ENCODE measurements at regions not wholly inside any gene's neighbourhood (a gene's known extent, or its start where the extent isn't known, plus 50 kb on each side); places are given as distances from the start of the nearest gene placed in this dataset.

DNA sequence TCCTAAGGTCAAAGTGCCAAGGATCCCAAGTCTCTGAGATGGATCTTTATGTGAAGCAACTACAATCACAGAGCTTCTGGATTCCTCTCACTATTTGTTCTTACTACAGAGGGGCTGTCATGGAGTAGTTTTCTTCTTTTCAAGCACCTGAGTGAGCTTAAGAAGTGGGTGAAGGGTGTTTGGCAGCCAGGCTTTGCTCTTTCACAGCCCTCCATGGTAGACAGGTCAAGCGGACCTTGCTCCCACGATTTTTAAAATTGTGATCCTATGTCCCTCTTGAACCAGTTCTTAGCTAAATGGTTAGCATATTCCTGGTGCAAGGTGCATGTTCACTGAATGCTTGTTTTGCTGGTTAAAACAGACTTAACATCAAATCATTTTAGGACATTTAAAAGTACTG is 332.2 kb downstream of the GADD45G start:
- no peak overlapping the region for H3K4me3 ChIP-seq (replicated peaks; ENCODE audit: low read depth, low read length)

DNA sequence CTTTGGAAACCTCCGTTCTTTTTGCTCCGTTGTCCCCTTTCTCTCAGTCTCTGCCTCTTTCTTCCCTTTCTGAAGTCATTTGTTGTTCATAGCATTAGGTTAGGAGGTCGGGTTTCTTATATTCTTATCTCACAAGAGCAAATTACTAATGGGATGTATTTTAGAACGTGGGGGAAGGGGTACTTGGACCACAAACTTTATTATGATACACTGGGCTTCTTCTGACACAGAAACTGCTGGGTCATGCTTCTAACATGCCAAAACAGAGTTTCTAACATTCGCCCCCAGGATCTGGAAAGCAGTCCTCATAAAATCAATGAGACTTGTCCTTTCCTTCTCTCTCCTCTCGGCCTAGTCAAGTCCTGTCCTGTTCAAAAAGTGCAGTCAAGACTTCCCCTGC is 334.4 kb downstream of the GADD45G start:
- DNase-seq (ENCODE audit: low read depth): no peak
- H3K4me3 ChIP-seq (replicated peaks; ENCODE audit: low read depth, low read length): no peak overlapping the region
- TF ChIP-seq, protein P1, sequence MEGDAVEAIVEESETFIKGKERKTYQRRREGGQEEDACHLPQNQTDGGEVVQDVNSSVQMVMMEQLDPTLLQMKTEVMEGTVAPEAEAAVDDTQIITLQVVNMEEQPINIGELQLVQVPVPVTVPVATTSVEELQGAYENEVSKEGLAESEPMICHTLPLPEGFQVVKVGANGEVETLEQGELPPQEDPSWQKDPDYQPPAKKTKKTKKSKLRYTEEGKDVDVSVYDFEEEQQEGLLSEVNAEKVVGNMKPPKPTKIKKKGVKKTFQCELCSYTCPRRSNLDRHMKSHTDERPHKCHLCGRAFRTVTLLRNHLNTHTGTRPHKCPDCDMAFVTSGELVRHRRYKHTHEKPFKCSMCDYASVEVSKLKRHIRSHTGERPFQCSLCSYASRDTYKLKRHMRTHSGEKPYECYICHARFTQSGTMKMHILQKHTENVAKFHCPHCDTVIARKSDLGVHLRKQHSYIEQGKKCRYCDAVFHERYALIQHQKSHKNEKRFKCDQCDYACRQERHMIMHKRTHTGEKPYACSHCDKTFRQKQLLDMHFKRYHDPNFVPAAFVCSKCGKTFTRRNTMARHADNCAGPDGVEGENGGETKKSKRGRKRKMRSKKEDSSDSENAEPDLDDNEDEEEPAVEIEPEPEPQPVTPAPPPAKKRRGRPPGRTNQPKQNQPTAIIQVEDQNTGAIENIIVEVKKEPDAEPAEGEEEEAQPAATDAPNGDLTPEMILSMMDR (IDR thresholded peaks at IDR 0.05; ENCODE audit: low read length, missing control alignments): no peak

More for the DNA sequence above, 332.2 kb downstream of the GADD45G start:
- TF ChIP-seq, protein P1 (IDR thresholded peaks at IDR 0.05; ENCODE audit: low read length, missing control alignments): no peak
- no peak for DNase-seq (ENCODE audit: low read depth)

DNA sequence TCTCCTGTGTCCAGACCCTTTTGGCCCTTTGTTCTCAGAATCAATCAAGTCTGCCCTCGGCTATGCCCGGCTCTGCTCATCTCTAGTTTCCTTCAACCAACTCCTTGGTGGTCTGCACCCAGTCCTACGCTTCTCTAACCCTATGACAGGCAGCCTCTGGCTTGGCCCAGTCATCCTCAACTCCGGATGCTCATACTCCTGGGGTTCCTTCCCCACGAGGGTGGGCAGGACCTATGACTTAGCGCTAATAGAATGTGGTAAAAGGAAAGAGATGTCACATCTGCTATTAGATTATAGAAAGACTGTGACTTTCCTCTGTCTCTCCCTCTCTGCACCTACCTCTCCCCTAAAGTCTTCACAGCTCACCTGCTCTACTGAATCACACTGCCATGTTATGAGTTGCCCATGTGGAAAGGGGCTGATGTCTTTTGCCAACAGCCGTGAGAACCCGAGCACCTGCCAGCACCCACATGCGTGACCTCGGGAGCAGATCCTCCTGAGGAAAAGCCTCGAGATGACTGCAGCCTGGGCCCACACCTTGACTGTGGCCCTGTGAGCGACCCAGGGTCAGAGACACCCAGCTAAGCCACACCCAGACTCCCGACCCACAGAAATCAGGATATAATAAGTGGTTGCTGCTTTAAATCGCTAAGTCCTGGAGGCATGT is 334.9 kb downstream of the GADD45G start:
- H3K4me3 ChIP-seq (replicated peaks; ENCODE audit: low read depth, low read length): no peak overlapping the region
- no peak for DNase-seq (ENCODE audit: low read depth)
- TF ChIP-seq, protein P1 (IDR thresholded peaks at IDR 0.05; ENCODE audit: low read length, missing control alignments): no peak

DNA sequence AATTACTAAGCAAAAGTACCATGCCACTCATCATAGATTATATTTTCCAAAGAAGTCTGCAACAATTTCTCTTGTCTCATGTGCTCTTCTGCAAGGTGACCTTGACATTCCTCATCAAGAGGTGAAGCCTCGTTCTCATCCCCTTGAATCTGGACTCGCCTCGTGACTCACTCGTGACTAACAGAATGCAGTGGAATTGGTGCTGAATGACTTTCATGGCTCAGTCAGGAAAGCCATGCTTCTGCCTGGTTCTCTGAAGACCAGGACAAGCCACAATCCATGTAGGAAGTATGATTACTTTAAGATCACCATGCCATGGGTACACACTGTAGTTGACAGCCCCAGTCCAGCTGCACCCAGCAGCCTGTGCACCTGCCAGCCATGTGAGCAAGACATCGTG is 335.8 kb downstream of the GADD45G start:
- DNase-seq (ENCODE audit: low read depth): no peak
- TF ChIP-seq, protein P1 (IDR thresholded peaks at IDR 0.05; ENCODE audit: low read length, missing control alignments): no peak
- H3K4me3 ChIP-seq (replicated peaks; ENCODE audit: low read depth, low read length): no peak overlapping the region

DNA sequence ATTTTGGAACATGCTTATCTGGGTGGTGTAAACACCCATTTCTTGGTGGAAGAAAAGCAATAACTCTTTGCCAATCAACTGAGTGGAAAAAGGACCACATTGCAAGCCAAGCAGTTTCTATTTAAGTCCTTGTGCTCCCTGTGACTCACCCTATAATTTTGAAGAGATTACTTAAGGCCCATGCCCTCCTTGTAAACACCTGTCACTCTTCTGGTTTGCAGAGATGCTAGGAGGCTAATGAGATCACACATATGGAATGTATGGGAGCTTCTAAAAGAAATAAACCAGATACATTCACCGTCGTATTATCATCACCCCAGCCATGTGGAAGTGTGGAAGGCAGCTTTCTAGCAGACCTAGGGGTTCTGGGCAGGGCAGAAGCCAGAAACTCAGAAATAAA is 337.1 kb downstream of the GADD45G start:
- no peak overlapping the region for H3K4me3 ChIP-seq (replicated peaks; ENCODE audit: low read depth, low read length)
- DNase-seq (ENCODE audit: low read depth): peak; percentile 14
- TF ChIP-seq, protein P1 (IDR thresholded peaks at IDR 0.05; ENCODE audit: low read length, missing control alignments): no peak

DNA sequence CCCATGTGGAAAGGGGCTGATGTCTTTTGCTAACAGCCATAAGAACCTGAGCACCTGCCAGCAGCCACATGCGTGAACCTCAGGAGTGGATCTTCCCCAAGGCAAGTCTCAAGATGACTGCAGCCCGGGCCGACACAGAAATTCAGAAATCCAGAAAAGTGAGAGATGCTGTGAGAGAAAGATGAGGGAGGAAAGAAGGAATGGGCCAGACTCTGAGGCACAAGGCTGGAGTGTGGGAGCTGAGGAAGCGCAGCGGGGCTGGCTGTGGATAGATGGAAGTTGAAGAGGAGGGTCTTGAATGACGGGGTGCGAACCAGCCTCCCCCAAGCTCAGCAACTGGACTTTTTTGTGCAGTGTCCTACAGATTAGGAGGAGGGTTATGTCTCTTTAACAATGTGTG is 337.8 kb downstream of the GADD45G start:
- TF ChIP-seq, protein P1 (IDR thresholded peaks at IDR 0.05; ENCODE audit: low read length, missing control alignments): no peak
- H3K4me3 ChIP-seq (replicated peaks; ENCODE audit: low read depth, low read length): no peak overlapping the region
- no peak for DNase-seq (ENCODE audit: low read depth)

DNA sequence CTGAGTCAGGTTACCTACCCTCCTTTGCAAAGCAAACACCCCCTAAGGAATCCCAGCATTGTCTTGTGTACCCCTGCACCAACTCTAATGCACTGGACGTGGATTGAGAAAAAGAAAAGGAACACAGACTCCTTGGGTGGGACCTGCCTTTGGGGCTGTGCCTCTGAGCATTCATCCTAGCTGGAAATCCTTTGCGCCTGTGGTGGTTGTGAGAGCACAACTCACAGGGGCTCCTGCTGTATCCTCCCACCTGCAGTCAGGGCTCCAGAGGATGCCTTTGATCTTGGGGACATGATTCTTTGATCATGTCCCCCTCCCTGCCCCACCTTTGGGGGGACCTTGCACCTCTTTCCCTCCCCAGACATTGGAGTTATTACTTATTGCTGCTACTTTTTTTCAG is 338.5 kb downstream of the GADD45G start:
- TF ChIP-seq, protein P1 (IDR thresholded peaks at IDR 0.05; ENCODE audit: low read length, missing control alignments): no peak
- H3K4me3 ChIP-seq (replicated peaks; ENCODE audit: low read depth, low read length): no peak overlapping the region

More for the DNA sequence above, 338.5 kb downstream of the GADD45G start:
- no peak for DNase-seq (ENCODE audit: low read depth)
